Right renal pelvis (tissue), 4 donors: ENCODE measurements at regions not wholly inside any gene's neighbourhood (a gene's known extent, or its start where the extent isn't known, plus 50 kb on each side); places are given as distances from the start of the nearest gene placed in this dataset.

ENCODE experiments used
- DNase-seq, 4 donors: peaks; one replicate each; pipeline ENCODE4 v3.0.0-alpha.2; 2013; ENCODE audit warnings: low read depth in 4 of 4, low spot score in 3 of 4, missing footprints in 1 of 4

DNA sequence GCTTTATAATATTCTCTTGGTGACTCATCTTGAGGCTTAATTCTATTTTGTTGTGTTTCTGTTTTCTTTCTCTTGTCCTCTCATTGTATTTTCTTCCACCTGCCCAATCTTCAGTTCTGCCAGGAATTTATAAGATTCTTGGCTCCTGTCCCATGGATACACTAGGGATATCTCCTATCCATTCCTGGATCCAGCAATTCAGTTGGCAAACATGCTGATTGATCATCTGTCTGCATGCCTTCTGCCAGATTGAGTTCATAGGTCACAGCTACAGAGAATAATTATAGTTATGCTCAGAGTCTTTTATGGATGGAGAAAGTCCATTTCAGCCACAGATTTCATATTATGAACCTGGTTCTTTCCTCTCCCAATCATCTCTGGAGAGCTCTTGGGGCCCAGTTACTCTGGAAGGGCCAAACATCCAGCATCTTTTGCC lies 140.4 kb upstream of the MAGI2 start:
- DNase-seq: no peak

DNA sequence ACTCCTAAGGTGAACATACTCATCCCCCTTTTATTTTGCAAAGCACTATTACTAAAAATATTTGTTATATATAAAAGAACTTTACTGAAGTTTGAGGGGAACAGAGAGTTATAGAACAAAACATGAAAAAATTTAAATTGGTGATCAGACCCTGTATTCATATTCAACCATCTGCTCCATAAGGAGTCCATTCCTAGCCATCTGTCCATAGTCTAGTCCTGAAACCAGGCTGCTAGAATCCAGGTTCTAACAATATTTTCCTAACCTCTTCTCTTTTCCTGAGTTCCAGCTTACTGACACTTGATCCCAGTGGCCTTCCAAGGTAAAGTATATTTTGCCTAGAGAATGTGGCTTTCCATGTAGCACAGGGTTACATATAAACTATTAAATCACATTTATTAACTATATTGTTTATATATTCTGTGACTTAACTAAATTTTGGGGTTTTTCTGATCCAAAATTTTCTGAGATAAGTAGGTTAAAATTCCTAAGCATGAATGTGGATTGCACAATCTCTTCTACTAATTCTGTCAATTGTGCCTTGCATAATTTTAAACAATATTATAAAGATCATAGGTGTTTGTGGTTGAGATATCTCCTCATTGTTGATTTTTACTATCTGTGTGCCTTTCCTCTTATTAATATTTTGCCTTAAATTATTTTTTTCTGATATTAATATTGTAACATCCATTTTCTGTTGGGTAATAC lies 137.6 kb upstream of the MAGI2 start:
- DNase-seq: no peak

DNA sequence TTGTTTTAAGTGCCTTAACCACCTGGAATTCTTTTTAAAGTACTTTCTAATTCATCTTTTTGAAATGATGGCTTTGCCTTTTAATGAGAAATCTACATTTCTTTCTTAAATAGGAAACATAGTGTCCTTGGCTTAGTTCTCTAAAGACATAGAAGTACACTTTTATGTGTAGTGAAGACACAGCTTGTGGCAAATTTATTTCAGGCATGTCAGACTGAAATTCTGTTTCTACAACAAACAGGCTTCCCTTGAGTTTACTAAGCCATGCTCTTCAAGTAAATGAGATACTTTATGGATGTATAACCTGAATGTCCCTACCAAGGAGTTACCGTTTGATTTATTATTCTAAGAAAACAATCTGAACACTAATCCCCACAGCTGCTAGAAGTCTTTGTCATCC lies 136.9 kb upstream of the MAGI2 start:
- DNase-seq: no peak

DNA sequence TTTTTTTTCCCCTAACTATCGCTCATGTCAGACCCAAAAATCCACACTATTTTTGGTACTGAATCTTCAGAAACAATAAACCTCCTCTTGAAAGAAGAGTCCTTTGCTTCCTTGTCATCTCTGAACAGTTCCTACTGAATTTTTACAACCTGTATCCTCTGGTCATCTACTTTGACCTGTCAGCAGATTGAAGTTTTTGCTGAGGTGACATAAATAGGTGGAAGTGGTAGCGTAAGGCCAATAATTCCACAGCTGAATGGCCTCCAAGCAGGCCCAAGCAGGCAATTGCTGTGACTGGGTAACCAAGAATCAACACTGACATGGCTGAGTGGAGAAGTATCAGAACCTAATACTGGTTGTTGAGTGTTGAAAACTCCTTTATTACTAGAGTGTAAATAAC lies 117.4 kb upstream of the MAGI2 start:
- DNase-seq: no peak

DNA sequence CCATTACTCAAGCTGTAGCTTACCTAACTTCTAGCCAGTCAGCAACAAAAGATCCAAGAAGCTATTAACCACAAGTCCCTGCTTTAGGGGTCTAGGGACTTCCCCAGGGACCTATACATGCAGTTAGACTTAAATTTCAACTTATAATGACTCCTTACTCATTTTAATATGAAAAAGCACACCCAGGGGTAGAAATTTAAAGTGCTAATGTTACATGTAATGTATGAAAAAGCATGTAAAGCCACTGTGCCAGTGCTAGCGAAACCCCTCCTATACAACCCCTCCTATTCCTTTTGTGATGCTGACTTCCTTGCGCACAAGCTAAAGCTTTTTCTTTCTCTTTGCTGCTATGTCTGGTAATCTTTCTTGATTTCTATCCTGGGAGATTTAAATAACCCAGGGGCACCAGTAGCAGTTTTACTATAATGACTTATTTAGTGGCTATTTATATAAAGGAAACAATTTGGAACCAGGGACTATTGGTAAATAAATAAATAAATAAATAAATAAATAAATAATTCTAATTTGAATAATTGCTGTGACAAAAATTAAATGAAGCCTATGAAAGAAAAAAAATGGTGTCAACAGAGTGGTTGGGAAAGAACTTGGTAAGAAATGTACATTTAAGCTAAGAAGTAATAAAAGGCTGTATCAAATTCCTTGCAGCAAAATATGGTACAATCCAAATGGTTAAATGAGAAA lies 110.5 kb upstream of the MAGI2 start:
- DNase-seq: no peak

DNA sequence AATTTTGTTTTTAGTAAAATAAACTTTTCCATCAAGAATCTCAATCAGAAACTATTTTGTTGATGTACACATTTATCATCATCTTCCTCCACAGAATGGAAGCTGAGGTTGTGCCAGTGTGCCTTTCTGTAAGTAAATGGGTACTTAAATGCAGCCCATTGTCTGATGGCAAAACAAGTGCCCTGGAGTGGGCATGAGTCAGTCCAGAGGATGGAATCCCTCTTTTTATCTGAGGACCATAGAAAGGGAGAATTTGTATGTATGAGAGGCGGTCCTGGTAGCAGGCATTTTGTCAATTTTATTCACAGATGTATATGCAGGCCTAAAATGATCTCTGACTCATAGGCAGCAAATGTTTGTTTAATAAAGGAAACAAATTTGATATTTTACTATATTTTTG lies 102.1 kb upstream of the MAGI2 start:
- DNase-seq: no peak

DNA sequence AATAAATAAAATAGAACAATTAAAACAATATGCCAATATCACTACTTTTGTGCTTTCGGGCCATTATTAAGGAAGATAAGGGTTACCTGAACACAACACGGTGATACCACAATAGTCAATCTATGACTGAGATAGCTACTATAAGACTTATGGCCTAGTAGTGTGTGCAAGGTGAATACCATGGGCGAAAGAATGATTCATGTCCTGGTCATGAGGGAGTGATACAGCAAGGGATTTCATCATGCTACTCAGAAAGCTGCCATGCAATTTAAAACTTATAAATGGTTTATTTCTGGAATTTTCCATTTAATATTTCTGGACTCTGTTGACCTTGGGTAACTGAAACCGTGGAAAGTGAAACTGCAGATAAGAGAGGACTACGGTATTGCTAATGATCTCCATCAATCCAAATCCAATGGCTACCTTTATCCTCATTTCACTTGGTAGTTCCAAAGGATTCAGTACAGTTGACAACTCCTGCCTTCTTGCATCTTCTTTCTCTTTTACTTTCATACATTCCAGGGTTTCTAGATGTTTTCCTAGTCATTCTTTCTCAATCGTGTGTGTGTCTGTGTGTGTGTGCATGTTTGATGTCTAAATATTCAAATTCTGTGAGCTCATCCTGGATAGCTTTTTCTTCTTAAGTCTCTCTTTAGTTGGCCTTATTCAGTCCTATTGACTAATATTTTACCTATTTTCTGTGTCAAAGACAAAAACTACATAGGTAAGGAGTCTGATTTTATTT lies 100.5 kb upstream of the MAGI2 start:
- no peak for DNase-seq

DNA sequence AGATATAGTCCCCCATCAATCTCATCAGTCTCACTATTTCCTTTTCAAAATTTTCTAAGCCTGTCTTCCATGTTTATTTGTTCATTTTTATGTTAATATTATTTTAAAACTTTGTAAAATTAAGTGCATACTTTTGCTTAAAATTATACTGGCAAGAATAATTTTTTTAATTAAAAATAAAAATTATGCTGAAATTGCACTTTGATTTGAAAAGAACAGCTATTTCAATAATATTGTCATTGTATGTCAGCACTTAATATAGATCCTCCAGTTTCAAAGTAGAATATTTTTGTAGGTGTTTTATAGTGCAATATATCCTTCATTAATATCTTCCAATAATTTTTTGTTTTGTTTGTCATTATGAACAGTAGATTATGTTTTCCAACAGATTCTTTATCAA lies 99.0 kb upstream of the MAGI2 start:
- no peak for DNase-seq

DNA sequence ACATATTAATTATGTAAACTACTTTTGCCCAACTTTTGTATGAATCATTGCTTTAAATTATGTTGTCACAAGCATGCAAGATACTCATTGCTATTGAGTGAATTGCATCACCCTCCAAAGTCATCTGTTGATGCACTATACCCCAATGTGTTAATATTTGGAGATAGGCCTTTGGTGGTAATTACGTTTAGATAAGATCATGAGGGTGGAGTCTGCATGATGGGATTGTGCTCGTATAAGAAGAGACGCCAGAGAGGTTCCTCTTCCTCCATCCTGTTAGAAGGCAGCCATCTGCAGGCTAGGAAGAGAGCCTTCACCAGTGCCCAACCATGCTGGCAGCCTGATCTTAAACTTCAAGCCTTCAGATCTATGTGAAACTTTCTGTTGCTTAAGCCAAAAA lies 95.3 kb upstream of the MAGI2 start:
- DNase-seq: no peak

DNA sequence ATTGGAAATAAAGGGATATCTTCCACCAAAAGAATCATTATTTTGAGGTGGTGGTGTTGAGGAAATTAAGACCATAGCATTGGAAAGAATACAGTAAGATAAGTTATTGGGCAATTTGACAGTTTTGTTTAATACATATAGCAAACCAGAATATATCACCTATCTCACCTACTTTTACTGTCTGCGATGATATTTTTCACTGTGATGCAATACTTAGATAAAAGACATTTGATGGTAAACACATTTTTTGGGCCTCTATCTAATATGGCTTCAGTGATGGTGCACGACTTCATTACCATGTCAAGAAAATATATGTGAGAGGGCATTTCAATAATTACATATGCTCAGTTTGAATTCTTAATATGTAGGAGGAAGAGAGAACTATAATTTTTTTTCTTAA lies 93.7 kb upstream of the MAGI2 start:
- DNase-seq: no peak

DNA sequence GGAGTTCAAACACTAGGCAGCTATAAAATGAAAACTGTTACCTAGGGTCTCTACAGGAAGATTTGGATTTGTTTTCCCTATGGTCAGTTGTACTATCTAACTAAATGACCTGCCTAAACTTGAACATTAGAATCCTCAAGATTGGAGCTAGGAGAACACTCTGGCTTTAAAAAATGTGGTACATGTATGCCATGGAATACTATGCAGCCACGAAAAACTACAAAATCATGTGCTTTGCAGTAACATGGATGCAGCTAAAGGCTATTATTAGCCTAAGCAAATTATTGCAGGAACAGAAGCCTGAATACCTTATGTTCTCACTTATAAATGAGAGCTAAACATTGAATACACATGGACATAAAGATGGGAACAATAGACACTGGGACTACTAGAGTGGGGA lies 87.1 kb upstream of the MAGI2 start:
- DNase-seq: no peak

DNA sequence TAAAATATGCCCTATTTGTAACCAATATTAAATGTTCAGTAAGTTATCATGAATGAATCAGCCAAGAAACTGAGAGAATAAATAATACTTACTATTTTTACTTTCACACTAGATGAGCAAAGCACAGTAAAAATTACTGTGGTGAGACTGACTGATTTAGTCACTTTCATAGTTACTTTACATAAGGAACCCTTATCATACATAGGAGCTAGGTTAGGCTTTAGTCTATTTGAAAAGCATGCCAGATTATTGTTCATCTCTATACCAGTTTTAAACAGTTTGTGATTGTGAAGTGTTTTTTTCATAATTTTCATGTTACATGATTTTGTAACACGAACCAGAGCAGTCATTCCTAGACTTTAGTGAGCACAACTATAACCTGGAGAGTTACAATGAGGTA lies 80.7 kb upstream of the MAGI2 start:
- DNase-seq: no peak

DNA sequence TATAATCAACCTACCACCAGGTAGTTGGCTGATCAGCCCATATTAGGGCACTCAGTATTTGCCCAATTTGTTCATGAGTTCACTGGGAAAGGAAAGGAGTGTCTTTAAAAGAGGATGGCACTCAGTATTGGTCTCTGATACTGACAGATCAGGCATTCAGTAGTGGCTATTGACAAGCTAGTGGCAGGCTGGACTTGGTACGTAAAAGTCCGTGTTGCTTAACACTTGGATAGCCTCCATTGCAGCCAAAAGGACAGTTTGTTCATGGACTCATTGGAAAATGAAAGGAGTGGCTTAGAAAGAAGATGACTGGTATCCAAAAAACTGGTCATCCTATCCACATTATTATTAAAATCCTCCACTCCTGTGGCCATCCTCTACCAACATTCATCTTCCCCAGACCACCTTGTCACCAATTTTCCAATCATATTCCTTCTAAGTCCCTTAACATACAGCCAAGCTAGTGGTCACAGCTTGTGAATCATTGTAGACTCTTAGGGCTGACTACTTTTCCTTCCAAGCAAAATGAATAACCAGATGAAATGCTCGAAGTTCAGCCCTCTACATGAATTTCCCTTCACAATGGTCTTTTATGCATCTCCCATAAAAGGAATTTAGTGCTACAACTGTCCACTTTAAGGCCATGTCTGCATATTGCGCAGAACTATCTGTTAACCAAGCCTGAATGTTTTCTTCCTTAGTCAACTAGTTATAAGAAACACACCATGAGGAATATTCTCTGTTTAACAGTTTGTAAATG lies 78.6 kb upstream of the MAGI2 start:
- DNase-seq: no peak

DNA sequence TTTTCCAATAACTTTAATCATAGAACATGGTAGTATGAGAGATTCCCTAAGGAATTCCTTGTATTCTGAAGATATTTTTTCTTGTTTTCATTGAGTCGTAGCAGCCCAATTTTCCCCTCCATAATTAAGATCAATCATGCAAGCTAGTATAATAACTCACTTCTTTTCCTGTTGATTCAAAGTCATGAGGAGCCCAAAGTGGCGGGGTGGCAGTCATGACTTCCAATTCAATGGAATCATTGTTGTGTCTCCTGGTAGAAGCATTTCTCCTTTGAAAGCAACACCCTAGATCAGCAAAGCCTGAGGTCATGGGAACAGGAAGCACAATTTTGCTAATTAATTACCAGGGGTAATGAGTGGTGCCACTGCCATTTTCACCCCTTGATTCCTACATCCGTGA lies 77.6 kb upstream of the MAGI2 start:
- no peak for DNase-seq

DNA sequence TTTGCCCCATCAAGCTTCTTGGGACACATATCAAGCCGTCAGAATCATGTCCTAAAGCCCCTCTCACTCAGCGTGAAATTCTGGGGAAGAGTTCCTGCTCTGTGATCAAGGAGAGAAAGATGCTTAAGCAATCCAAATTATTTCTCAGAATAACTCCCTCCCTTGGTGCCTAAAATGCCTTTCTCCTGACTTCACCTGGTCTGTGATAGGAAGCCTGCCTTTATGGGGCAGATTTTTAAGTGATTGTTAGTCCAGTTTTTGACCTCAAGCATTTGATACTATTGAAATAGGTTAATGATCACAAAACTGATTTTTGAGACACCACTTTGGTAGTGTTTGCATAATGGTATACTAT lies 76.4 kb upstream of the MAGI2 start:
- no peak for DNase-seq

DNA sequence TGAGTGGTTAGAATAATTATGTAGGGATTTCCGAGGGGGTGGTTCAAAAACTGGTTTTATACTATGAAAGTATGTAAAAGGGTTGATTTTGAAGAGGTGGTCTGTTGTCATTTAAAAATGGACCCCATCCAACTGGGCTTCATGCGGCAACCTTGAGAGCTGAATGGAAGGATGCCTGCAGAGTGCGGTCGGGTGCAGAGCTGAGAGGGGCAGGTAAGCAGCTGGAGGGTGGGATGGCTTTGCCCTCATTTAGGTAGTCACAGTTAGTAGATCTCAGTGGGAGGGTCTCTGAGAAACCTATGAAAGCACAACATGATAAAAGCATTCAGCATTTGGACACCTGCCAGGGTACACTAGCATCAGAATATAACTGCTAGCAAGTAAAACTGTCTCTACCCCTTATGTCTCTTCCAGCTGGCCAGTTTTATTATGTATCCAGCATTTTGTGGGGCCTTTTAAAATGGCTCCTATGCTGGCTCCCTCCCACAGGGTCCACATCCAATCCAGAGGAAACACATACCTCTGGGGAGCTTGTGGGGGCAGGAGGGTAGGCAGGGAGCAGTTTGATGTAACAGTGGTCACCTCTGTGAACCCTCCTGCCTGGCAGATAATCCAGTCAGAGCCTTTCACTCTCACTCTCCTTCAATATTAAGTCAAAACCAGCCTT lies 75.9 kb upstream of the MAGI2 start:
- no peak for DNase-seq

DNA sequence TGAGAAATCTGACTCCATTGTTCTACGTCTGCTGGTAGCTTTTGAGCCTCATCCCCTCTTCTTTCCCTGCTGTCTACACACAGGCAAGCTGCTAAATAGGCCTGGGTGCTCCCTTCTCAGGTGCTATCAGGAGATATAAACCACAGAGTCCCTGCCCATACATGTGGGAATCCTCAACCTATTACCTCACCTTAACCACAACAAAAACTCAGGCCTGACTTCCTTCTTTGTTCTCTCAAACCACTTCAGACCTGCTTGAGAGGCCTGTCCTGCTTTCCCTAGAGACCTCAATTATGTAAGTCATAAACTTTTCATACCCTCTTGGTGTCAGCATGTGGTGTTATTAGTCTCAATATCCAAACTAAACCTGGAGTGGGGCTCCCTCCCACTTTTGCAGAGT lies 75.0 kb upstream of the MAGI2 start:
- no peak for DNase-seq

DNA sequence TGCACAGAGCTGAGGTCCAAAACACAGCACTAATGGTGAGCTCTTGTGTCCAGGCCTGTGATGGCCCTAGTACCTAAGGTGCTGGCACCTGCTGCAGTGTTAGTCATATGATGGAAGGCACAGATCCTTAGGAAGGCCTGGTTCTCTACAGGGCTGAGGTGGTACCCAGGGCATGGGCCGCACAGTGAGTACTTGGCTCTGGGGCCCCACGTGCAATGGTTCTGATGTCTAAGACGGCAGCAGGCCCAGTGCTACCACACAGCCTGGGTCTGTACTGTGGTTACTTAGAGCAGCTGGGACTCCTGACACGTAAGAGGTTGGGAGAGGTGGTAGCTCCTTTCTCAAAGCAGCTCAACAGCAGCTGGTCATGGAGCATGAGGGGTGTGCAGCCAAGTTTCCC lies 70.6 kb upstream of the MAGI2 start:
- DNase-seq: no peak

DNA sequence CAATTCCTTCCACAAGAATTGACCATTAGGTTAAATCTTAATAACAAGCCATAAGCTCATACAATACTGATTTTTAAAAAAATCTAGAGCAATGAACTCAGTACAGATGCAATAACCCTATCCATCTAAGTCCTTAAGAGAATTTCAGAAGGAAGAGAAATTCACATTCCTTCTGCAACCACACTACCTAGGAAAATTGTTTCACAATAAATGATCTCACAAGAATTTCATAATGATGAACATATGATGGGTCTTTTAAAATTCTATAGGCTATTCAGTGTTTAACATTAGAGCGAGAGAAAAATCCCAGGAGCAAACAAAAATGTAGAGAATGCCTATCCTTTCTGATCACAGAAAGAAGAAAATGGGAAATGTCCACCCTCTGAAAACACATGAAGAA lies 70.0 kb upstream of the MAGI2 start:
- no peak for DNase-seq

DNA sequence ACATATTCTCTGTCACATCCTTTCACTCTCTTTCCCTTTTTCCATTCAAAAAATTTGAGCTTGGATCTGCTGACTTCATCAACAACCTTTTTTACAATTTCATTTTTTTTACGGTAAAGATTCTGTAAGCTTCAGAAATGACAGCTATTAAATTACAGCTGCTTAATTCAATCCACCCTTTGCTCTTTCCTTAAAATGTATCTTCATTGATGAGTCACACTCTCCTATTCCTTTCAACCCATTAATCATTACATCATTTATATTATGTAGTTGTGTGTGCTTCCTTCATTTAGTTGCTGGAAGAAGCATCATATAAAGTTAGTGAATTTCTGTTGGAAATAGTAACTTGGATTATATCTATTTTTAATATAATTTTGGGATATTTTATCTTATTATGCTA lies 67.1 kb upstream of the MAGI2 start:
- no peak for DNase-seq

DNA sequence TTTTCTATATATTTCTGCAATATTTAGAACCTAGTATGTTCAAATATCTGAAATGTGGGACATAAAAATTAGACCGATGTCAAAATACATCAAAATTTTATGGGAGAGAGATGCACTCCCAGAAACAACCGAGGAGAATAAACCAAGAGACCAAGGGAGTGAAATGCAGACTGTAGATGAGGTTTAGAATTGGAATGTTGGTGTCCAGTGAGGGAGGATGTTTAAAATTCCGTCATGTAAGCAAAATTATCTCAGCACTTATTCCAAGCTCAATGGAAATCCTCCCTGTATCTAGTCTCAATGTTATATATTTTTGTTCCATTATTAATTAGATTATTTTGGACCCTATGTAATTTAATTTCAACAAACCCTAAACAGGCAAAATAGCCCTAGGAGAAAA lies 61.9 kb upstream of the MAGI2 start:
- DNase-seq: no peak
